SKM-1 (cell line): ENCODE measurements at regions not wholly inside any gene's neighbourhood (a gene's known extent, or its start where the extent isn't known, plus 50 kb on each side); places are given as distances from the start of the nearest gene placed in this dataset.

ENCODE experiments used
- DNase-seq: peaks from one replicate; lab custom pipeline; 2025; ENCODE audit not compliant: unreplicated experiment; lab: John Stamatoyannopoulos, UW

DNA sequence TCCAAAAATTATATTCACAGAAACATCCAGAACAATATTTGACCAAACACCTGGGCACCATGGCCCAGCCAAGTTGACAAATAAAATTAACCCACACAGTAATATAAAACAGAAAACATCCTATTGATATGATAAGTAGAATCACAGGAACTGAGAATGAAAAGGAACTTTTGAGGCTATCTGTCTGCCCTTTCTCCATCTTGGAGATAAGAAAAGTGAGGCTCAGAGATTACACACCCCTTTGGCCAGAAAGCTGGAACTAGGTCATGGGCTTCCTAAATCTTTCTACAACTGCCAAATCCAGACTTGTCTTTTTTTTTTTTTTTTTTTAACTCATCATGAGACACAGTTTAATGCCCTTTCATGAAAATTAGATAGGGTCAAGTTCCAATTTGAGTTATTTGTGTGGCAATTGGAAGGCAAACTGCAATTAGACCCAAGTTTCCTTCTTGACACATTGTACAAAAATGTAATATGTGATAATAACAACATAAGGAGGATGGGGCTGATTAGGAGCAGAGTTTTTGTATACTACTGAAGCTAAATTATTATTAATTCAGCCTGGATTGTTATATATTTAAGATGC, 137.2 kb downstream of the RPL22L1 start:
- DNase-seq, result no peak

DNA sequence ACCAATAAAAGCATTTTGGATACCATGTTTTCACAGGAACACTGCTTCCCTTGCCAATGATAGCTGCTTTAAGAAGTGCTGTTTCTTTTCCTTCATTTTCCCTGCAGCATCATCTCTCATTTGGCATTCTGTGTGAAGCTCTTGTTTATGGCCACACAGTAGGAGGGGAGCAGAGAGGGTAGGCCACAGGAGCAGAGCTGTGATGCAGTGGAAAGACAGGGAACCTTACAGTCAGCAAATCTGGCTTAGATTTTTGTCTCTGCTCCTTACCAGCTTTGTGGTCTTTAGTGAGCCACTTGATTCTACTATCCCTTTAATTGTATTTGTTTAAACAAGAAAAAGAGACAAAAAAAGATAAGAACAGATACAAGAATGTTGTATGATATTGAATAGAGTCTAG, 138.7 kb downstream of the RPL22L1 start:
- no peak for DNase-seq

DNA sequence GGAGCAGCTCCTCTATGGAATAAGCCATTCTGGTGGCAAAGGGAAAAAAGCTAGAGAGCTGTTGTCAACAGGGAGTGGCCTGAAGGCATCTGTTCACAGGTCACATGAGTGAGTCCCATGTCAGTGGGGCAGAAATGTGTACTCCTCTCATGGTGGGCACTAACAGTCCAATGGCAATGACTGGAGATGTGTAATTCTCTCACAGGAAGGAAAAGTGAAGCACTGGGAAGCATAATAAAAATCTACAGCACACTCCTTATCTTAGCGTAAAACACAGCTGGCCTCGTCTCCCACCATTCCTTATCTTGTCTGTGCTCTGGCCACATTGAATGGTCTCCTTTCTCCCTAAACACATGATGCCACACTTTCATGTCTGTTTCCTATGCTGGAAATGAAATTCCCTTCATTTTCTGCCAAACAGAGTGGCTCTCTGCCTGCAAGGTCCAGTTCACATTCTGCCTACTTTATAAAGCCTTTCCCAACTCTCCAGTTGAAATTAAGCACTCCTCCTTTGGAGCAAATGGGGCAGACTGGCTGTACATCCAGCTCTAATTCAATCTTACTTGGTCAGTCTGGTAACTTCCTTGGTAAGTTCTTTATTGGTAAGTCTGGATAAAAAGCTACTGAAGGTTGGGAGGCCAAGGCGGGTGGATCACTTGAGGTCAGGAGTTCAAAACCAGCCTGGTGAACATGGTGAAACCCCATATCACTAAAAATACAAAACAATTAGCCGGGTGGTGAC, 139.8 kb downstream of the RPL22L1 start:
- no peak for DNase-seq

DNA sequence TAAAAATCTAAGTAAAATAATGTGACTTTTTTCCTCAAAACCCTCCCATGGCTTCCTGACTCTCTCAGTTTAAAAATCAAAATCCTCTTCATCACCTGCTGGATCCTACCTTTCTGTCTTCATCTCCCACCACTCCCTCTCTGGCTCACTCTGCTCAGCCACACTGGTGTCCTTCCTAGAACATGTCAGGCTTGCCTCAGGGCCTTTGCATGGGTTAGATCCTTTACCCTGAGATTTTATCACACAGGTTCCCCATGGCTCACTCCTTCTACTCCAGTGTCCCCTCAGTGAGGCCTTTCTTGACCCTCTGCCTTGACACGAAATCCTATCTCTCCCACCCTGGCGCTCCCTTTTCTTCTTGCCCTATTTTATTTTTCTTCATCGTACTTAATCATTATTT, 141.8 kb downstream of the RPL22L1 start:
- DNase-seq, result no peak

DNA sequence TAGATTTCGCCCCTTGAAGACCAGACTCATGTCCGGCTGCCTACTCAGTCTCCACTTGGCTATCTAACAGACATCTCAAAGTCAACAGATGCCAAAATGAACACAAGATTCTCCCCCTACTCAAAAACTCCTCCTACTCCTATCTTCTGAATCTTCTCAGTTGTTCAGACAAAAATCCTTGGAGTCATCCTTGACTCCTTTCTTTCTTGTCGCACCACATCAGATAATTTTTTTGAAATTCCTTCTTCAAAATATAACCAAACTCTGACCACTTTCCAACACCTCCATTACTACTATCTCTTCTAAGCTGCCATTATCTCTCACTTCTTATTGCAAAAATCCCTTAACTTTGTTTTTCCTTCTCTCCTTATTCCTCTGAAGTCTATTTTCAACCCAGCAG, 141.9 kb upstream of the SLC7A14 start:
- DNase-seq, result no peak

DNA sequence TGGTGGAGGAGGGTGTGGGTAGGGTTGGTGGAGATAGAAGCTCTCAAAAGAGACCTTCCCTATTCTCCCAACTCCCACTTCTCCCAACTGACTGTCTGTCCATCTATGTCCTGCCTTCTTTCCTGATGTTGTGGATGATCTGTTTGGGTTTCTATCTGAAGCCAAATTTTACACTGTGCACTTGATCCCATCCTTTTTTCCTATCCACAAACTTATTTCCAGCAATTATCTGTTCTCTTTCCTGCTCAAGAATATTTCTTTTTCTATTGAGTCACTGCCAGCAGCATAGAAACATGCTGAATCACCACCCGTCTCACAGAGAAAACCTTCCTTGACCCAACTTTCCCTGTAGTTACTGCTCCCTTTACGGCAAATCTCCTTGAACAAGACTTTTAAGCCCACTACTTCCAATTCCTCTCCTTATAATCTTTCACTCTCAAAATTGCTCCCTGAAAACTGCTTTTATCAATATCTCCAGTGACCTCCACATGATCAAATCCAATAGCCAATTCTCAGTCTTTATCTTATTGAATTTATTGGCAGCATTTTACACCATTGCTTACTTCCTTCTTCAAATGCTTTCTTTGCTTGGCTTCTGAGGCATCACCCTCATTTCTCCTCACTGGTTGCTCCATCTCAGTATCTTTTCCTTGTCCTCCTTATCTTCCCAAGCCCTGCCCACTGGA, 141.2 kb upstream of the SLC7A14 start:
- no peak for DNase-seq

DNA sequence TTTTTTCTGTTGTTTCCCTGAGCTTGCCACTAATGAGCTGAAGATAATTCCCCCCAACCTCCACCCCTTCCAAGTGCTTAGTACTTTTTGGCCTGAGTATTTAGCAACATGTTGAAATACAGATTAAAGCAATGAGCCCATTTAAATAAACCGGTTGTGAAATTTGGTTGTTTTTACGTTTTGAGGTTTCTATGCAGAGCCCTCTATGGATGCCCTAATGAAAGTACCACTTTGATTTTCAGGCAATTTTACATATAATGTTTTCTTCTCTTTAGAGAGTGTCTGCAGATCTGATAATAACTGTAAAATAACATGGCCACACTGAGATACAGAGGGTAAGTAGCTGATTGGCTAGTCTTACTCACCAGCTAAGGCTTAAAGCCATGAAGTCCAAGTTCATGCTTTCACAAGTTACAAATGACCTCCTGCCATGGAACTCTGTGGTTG, 139.4 kb upstream of the SLC7A14 start:
- DNase-seq, result no peak

DNA sequence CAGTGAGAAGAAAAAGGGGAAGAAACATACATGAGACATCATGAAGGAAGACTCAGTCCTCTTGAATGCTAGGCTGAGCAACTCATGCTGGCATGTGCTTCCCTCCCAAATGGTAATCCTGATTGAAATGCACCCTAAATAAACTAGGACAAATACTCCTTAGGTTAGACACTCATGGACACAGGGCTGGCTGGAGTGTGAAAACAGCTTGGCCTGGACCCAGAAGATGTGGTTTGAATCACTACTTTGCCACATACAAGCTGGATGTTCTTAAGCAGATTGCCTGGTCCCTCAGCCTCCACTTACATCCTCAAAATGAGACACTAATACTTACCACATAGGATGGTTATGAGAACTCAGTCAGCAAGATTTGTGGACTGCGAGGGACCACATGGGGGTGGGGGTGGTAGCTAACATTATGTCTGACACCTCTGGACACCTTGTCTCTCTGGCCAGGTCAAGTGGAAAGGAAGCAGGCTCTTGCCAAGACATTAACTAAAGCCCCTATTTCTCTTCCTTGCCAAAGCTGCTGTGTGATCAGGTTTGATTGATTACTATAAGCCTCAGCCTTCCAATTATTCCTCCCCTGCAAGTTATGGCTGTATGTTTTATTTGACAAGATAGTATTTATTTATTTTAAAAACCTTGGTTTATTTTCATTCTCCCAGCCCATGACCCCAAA, 138.9 kb upstream of the SLC7A14 start:
- DNase-seq, result no peak

DNA sequence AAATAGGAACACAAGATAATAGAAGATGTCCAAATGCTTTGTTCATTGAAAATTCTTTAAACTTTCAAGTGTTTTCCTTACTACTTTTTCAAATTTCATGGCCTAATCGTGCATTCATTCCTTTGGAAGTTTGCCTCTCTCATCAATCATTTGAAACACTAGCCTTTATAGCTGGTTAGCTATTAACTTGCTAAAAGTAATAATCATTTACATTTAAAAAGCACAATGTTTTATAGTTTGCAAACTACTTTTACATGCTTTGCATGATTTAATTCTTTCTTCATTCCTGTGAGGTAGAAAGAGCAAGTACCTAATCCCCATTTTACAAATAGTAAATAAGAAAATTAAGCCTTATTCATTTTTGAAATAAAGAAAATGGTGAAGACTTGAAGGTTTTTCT, 137.4 kb upstream of the SLC7A14 start:
- no peak for DNase-seq

DNA sequence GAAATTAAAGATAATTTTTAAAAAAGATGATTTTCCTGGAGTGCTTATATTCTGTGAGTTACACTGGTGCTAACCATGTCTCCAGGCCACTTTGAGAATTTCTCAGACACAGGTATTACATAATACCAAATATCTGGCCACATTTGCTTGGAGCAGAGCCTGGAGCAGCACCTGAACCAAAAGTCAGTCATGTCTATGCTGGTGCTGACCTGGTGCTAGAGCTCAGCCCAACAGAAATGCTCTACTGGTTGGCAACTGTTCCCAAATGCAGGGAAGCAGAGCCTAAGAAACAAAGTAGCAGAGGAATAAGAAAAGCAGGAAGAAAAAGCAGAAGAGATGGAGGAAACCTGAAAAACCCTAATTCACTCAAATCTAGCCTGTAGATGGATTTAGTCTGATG, 135.7 kb upstream of the SLC7A14 start:
- no peak for DNase-seq

DNA sequence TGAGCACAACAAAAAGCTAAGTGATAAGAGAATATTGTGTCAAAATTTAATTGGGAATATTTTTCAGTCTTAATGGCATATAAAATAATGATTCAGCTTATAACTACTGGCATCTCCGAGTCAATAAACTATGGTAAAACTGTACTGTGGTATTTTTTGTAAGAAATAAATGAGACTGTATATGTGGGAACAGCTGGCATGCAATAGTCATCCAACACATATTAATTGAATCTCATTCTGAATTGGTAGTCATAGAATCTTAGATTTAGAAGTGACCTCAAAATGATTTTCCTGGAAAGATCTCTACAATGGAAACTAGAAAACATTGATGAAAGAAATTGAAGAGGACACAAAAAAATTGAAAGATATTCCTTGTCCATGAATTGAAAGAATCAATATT, 133.4 kb upstream of the SLC7A14 start:
- DNase-seq, result no peak

DNA sequence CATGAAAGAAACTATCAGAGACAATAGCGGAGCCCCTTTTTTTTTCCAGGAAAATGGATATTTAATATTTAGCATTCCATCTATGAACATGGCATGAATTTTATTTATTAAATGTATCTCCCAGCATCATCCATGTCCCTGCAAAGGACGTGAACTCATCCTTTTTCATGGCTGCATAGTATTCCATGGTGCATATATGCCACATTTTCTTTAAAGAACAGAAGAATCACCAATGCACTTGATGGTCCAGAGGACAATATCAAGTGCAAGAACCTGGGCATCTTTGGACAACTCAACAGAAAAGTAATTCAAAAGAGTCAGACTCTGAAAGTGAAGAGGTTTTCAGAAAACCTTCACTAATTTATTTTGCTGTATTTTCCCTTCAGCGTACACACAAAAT, 133.0 kb upstream of the SLC7A14 start:
- no peak for DNase-seq

DNA sequence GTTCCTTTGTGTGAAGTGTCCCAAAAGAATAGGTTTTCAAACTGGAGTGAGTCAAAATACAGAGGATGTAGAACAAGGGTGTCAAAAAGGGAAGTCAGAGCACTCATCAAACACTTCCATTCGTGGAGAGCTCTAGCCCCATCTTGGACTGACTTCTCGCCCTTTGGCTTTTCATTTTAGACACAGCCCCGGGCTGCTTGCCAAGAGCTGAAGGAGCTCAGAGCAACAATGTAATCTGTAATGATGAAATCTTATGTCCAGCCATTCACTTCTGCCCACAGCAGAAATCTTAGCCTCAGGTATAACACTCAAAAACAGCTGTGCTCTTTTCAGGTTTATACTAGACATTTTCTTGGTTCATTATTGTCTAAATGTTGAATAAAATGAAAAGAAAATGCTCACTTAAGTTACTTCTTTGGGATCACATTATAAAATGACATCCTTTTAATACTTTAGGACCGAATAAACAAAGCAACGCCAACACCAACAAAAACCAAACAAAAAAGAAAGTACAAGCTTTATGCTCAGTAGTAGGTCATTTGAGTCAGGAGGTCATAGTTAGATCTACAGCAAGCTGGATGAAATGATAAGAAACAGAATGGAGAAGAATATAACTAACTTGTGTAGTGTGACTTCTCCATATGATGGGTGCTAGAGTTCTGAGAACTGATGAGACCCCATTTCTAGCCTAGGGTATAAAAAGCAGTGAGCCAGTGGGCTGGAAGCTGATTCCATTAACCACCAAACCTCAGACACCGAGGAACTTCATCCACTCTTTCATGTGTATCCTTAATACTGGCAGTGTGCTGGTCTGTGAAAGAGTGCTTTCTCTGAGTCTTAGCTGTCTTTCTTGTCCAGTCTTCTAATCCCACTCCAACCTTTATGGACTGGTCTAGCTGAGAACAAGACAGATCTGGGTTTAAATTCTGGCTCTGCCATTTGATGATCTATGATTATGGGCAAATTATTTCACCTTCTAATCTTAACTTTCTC, 131.8 kb upstream of the SLC7A14 start:
- DNase-seq, result no peak

DNA sequence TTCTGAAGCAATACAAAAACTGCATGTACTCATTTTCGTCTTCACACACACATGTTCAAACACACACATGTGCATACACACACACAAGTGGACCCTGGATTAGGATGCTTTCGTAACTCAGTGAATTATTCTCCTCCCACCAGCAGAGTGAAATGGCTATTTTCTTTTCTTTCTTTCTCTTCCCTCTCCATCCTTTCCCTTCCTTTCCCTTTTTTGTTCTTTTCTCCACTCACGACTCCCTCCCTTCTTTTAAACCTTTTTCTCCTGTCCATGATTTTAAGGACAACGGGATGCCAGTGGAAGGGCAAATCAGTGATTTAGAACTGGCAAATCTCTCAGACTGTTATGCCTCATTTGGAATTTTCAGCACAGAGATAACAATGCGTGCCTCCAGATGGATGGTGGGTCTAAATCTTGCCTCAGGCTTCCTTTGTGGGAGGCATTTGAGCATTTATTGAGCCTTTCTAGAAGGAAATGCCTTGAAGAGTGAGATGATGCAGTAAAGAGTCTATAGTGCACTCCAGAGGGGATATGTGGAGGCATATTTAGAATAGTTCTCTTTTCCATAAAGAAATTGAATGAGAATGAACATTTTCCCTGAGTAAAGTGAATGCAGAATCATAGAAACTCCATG, 130.4 kb upstream of the SLC7A14 start:
- DNase-seq, result no peak

DNA sequence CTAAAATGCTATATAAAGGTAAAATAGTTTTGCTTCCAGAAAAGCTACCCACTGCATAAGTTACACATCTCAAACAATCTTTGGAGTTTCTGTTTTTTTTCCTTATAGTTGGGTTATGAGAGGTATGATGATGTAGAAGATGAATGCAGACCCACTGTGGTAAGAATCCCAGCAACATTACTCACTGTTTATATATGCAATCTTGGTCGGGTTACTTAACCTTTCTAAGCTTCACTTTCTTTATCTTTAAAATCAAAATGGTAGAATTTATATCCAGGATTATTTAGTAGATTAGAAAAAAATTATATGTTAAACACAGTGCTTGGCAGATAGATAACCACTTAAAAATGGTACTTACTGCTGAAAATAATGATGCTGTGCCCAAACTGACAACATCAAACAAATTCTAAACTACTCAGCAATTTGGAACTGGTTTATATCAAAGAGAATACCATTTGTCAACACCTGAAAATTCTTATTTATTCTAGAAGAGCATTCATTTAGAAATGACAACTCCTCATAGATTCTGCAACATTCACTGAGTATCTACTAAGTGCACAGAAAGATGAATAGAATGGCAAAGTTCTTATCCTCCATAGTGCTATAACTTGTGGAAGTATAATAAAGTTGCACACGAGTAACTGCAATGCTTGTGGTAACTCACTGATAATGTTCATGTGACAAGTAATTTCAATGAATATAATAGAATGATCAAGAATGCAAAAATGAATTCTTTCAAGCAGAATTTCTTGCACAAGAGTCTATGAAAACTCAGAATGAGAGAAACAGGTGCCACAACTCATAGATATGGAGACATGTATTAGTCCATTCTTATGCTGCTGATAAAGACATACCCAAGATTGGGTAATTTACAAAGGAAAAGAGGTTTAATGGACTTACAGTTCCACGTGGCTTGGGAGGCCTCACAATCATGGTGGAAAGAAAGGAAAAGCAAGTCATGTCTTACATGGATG, 129.0 kb upstream of the SLC7A14 start:
- DNase-seq, result no peak

DNA sequence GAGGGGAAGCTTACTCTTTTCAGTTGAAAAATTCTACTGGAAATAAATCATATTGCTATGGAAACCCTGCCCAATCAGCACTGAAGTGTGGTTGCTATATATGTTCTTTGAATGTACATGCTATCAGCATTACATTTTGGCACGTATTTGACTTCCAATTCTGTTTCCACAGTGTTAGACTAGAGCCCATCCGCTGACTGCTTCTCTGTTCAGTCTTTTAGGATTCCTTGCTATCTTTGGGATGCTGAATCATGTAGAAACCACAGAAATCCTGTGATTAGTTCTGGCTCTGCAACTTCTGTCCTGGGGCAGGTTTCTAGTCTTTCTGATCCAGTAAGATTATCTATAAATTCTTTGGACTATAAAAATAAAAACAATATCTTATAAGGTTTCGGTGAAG, 128.2 kb upstream of the SLC7A14 start:
- no peak for DNase-seq

DNA sequence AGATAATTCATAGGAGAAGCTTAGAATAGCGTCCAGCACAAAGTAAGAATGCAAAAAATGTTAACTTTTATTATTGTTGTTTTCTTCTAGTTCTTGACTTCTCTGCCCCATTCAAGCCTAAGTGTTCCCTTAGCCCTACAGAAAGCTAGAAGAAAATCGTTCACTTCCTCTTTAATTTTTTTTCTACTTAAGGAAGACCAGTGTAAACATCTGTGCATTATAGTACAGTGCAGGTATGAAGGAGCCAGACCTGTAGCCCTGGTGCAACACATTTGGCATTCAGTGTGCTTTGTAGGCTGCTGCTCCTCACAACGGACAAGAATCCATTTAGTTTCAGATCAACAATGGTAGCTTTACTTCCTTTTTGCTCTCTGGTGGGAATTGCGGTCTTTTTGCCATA, 127.8 kb upstream of the SLC7A14 start:
- no peak for DNase-seq

DNA sequence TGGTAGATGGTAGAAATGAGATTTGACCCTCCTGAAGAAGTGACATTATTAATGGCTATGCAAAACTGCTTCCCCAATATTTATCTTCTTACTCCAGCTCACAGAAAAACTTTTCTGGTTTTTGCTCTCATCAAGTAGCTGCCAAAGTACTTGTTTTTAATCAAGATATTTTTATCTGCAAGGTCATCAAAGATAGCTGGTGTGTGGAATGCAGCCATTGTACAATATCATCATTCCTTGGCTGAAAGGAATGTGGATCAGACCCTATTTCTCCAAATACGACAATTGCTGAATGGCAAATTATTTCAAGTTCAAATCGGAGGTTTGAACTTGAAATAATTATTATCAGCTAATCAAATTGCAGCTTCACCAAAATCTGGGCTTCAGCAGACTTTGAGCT, 126.9 kb upstream of the SLC7A14 start:
- DNase-seq, result no peak

DNA sequence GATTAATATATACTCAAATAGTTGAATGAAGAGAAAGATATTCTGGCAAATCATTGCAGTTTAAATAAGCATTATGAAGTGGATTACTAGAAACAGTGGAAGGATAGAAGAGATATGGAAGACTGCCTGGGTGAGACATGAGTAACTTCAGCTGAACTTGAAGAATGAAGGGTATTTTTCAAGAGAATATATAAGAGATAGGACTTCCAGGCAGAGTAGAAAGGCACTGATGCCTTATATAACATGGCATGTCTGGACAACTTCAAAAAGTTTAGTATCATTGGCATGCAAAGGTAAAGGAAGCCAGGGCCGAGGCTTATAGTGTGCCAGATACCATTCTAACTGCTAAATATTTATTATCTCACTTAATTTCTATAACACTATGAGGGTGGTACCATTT, 126.5 kb upstream of the SLC7A14 start:
- DNase-seq, result no peak
